ENCODE measurements at regions not wholly inside any gene's neighbourhood (a gene's known extent, or its start where the extent isn't known, plus 50 kb on each side); places are given as distances from the start of the nearest gene placed in this dataset.

DNA sequence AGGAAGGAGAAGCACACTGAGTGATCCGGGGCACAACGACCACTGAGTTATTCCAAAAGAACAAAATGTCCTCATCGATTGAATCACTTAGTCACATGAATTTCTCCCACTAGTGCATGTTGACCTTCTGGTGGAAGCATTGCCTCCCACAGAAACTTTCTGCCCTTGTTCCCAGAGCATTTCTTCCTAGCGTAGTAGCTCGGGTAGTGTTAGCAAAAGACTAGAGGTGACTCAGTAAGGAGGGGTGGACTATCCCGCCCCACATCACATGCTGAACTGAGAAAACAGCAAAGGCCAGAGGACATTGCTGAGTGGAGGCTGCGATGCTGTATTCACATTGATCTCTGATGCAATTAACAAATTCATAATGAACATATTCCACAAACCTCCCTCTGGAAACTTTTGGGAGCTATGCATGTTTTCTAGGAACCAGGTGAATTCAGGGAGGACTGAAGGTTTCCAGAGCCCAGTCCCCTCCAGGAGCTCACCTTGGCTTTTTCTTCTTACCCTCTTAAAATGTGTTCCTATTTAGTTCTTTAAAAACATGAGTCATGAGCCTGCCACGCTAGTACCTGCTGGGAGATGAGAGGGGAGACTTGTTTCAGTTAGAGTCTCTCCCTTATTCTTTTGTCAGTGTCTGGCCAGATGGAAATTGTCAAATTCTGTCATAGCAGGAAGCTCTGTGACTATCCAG lies 507.9 kb downstream of the CDH26 start:
- no peak for TF ChIP-seq MXI1 (IDR thresholded peaks at IDR 0.05; ENCODE audit: borderline replicate concordance, low read depth, low read length)
- TF ChIP-seq, protein P1, sequence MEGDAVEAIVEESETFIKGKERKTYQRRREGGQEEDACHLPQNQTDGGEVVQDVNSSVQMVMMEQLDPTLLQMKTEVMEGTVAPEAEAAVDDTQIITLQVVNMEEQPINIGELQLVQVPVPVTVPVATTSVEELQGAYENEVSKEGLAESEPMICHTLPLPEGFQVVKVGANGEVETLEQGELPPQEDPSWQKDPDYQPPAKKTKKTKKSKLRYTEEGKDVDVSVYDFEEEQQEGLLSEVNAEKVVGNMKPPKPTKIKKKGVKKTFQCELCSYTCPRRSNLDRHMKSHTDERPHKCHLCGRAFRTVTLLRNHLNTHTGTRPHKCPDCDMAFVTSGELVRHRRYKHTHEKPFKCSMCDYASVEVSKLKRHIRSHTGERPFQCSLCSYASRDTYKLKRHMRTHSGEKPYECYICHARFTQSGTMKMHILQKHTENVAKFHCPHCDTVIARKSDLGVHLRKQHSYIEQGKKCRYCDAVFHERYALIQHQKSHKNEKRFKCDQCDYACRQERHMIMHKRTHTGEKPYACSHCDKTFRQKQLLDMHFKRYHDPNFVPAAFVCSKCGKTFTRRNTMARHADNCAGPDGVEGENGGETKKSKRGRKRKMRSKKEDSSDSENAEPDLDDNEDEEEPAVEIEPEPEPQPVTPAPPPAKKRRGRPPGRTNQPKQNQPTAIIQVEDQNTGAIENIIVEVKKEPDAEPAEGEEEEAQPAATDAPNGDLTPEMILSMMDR (conservative IDR thresholded peaks at IDR 0.05; ENCODE audit: low read depth, low read length): no peak
- TF ChIP-seq RAD21 (IDR thresholded peaks at IDR 0.05; ENCODE audit: low read length): no peak
- TF ChIP-seq, protein P2, sequence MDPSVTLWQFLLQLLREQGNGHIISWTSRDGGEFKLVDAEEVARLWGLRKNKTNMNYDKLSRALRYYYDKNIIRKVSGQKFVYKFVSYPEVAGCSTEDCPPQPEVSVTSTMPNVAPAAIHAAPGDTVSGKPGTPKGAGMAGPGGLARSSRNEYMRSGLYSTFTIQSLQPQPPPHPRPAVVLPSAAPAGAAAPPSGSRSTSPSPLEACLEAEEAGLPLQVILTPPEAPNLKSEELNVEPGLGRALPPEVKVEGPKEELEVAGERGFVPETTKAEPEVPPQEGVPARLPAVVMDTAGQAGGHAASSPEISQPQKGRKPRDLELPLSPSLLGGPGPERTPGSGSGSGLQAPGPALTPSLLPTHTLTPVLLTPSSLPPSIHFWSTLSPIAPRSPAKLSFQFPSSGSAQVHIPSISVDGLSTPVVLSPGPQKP (IDR thresholded peaks at IDR 0.05; ENCODE audit: borderline replicate concordance, low read depth, low read length): no peak
- no peak for TF ChIP-seq POLR2A (IDR thresholded peaks at IDR 0.05; ENCODE audit: low read depth, low read length)
- no peak for TF ChIP-seq BHLHE40 (IDR thresholded peaks at IDR 0.05; ENCODE audit: low read depth, low read length)
- no peak for TF ChIP-seq MAFK (IDR thresholded peaks at IDR 0.05; ENCODE audit: low read depth, low read length)
